GM20000 (cell line): ENCODE measurements at regions not wholly inside any gene's neighbourhood (a gene's known extent, or its start where the extent isn't known, plus 50 kb on each side); places are given as distances from the start of the nearest gene placed in this dataset.

Source experiments
- DNase-seq: peaks from one replicate; pipeline ENCODE4 v3.0.0; 2012; ENCODE audit warnings: low spot score
- CTCF ChIP-seq: IDR thresholded peaks from 2 replicates; pipeline ENCODE4 v1.5.1; 2012; ENCODE audit warnings: mild to moderate bottlenecking, control low read depth; ENCODE audit errors: extremely low read depth, missing control alignments

DNA sequence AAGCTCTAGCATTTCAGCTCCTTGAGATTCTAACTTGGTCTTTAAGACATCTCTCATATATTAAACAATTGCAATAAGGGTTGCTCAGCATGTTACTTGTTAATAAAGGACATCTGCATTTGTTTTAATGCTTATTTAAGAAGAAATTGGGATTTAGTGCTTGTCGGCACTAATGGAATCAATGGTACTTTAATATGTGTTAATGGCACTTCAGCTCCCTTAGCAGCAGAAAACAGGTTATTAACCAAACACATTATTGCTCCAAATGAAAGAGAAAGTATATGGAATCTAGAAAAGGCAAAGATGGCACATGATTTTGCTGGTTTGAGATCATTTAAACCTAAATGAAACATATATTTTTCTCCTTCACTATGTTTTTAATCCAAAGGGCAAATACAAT is 137.3 kb upstream of the GOLIM4 start:
- TF ChIP-seq CTCF = no peak
- no peak for DNase-seq

GRCh38 chr3:168223085-168223484 is 127.4 kb upstream of the GOLIM4 start:
- no peak for TF ChIP-seq CTCF

GRCh38 chr3:168220556-168220955 is 124.8 kb upstream of the GOLIM4 start:
- no peak for DNase-seq

More at GRCh38 chr3:168223085-168223484, 127.4 kb upstream of the GOLIM4 start:
- DNase-seq = no peak

DNA sequence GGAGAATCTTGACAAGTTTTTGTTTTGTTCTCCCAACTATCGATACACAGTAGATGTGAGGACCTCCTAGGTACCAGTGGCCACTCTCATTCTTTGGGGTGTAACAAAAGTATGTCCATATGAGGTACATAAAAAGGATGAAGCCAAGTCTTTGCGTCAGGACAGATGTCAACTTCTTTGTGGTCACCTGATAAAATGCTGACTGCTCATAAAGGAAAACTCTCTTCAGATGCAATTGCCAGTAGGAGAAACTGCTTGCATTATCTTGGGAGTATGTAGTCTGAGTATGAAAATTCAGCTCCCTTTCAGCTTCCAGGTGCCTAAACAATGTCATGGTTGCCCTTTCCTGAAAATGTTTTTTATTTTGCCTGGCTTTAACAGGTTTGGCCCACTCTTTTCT is 123.8 kb upstream of the GOLIM4 start:
- DNase-seq = no peak
- no peak for TF ChIP-seq CTCF

More at GRCh38 chr3:168220556-168220955, 124.8 kb upstream of the GOLIM4 start:
- no peak for TF ChIP-seq CTCF

- no peak for DNase-seq
- TF ChIP-seq CTCF = no peak
Observed at GRCh38 chr3:168218600-168218999, 122.9 kb upstream of the GOLIM4 start.

- no peak for TF ChIP-seq CTCF
- no peak for DNase-seq
Observed at GRCh38 chr3:168216851-168217250, 121.1 kb upstream of the GOLIM4 start.

DNA sequence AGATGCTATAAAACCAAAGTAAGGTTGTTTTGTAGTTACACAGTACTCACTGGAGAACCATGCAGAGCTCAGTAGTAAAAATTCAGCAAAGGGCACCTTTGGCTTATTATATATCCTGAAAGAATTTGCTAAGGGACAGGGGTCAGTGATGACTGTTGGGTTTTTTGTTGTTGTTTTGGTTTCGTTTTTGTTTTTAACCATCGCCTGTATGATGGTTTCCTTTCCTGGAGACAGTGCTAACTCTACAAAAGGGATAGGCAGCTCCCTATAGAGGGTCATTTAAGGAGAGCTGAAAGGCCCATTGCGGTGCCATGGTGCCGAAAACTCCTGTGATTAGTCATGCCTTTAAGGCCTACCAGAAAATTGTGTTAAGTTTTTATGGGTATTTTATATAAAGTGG is 118.2 kb upstream of the GOLIM4 start:
- TF ChIP-seq CTCF = no peak
- peak; percentile 45 for DNase-seq
